BE2C (cell line): ENCODE measurements at regions not wholly inside any gene's neighbourhood (a gene's known extent, or its start where the extent isn't known, plus 50 kb on each side); places are given as distances from the start of the nearest gene placed in this dataset.

Experiments
- DNase-seq: peaks from one replicate; pipeline ENCODE4 v3.0.0-alpha.2; 2020
- H3K27me3 ChIP-seq: fragments of 250-450 bp; sonication (Bioruptor Pico); 2 replicates; pipeline ENCODE4 v1.5.1; 2020; ENCODE audit warnings: mild to moderate bottlenecking
- H3K36me3 ChIP-seq: fragments of 250-450 bp; sonication (Bioruptor Pico); 2 replicates; pipeline ENCODE4 v1.5.1; 2020; ENCODE audit warnings: mild to moderate bottlenecking
- H3K4me1 ChIP-seq: fragments of 250-450 bp; sonication (Bioruptor Pico); 2 replicates; pipeline ENCODE4 v1.5.1; 2020
- H3K4me3 ChIP-seq: 2 replicates; pipeline ENCODE4 v1.5.1; 2011; ENCODE audit warnings: low read depth, low read length
- H3K9me3 ChIP-seq: fragments of 250-450 bp; sonication (Bioruptor Pico); 2 replicates; pipeline ENCODE4 v1.5.1; 2020
- TF ChIP-seq, protein P1 (sequence below): IDR thresholded peaks from 2 replicates; pipeline ENCODE4 v1.5.1; 2012; ENCODE audit warnings: mild to moderate bottlenecking, low read depth, low read length

DNA sequence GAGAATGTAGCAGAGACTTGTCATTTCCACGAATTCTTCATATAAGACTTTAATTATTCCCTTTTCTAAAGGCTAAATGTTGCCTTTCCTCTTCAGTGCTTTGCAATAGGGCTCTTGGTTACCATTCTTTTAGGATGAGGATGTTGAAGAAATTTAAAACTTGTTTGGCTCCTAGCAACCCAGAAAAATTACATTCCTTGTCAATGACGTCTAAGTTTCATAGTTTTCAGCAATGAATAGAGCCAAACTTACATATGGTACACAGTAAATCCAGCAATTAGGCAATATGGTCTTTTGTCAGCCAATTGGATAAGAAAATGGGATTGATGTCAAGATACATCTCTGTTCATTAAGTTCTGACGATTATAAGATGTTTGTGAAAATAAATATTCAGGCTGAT is 1639.6 kb upstream of the PCDH10 start:
- 0 out of 2 replicates have a peak, but pooled peaks cover 2% of the 10 kb centered on the region for H3K4me1 ChIP-seq
- H3K4me3 ChIP-seq, result no peak overlapping the region
- H3K36me3 ChIP-seq, result no peaks in the 10 kb centered on the region
- TF ChIP-seq, protein P1, sequence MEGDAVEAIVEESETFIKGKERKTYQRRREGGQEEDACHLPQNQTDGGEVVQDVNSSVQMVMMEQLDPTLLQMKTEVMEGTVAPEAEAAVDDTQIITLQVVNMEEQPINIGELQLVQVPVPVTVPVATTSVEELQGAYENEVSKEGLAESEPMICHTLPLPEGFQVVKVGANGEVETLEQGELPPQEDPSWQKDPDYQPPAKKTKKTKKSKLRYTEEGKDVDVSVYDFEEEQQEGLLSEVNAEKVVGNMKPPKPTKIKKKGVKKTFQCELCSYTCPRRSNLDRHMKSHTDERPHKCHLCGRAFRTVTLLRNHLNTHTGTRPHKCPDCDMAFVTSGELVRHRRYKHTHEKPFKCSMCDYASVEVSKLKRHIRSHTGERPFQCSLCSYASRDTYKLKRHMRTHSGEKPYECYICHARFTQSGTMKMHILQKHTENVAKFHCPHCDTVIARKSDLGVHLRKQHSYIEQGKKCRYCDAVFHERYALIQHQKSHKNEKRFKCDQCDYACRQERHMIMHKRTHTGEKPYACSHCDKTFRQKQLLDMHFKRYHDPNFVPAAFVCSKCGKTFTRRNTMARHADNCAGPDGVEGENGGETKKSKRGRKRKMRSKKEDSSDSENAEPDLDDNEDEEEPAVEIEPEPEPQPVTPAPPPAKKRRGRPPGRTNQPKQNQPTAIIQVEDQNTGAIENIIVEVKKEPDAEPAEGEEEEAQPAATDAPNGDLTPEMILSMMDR, result no peak
- no peaks in the 10 kb centered on the region for H3K9me3 ChIP-seq
- no peaks in the 10 kb centered on the region for H3K27me3 ChIP-seq
- DNase-seq, result no peak

DNA sequence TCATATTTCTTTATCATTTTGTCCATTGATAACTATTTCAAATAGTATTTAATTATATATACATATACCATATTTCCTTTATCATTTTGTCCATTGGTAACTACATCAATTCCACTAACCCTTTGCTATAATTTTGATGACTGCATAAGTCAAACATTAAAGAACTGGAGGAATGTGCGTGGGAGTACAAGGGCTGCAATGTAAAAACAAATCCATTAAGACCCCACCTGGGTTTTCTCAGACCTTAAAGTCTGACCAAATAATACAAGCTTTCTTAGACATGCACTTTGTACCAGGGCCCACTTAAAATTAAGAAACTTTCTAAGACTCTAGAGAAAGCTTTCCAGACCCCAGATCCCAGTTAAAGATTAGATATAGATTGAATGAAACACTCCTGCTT is 1622.4 kb upstream of the PCDH10 start:
- Histone ChIP-seq H3K27me3 (no peaks in the 10 kb centered on the region), H3K4me1 (peaks cover 3% of the 10 kb centered on the region; the same call in 1 of the 2 replicates), H3K36me3 (no peaks in the 10 kb centered on the region), H3K9me3 (no peaks in the 10 kb centered on the region), H3K4me3 (no peak overlapping the region)
- TF ChIP-seq, protein P1, result no peak
- DNase-seq, result no peak

DNA sequence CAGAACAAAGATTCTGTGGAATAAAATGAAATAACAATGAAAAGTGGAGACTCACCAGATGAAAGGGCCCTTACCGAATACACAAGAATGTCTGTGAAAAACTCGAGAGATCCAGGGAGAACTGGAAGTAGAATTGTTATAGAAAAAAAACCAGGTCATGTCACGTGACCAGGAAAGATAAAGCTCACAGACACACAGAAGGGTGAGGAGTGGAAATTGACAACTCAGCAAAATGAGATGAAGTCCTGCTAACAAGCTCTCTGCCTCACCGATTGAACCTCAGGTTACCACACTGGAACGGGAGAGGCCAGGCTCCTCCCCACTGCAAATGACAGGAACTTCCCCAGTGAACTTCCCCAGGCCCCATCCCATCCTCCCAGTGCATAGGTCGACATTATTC is 1618.0 kb upstream of the PCDH10 start:
- TF ChIP-seq, protein P1, result no peak
- H3K9me3 ChIP-seq, result no peaks in the 10 kb centered on the region
- no peak for DNase-seq
- no peaks in the 10 kb centered on the region for H3K36me3 ChIP-seq
- peaks cover 3% of the 10 kb centered on the region; the same call in 1 of the 2 replicates for H3K4me1 ChIP-seq
- H3K4me3 ChIP-seq, result no peak overlapping the region
- no peaks in the 10 kb centered on the region for H3K27me3 ChIP-seq

DNA sequence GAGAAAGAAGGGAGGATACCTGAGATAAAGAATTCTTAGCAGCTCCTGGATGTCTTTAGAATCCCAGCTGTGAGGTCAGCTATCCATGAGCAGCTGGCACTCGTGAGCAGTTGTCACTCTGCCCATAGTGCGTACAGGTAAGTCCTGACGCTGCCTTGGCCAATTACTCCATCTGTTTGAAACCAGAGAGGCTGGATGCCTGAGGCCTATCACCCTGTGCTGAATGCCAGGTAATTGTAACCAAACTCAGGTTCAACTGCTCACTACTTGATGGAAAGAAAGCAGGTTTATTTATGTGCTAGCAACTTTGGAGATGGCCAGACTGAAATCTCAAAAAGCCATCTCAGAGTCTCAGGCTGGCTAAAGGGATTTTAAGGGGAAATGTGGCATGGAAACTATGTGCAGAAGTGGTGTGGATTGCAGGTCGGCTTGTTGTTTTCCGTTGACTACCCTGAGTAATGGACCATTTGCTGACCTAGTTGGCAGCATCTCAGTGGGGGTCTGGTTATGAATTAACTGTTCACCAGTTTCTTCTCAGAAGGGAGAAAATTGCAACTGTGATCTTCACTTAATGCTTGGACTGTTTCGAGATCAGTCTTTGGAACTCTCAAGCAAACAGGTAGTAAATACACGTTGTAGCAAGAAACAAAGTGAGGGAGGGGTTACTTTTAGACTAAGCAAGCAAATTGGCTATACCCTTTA is 1614.0 kb upstream of the PCDH10 start:
- Histone ChIP-seq H3K4me1 (no peaks in the 10 kb centered on the region), H3K9me3 (no peaks in the 10 kb centered on the region), H3K36me3 (no peaks in the 10 kb centered on the region), H3K27me3 (no peaks in the 10 kb centered on the region), H3K4me3 (no peak overlapping the region)
- DNase-seq, result no peak
- TF ChIP-seq, protein P1, result no peak

DNA sequence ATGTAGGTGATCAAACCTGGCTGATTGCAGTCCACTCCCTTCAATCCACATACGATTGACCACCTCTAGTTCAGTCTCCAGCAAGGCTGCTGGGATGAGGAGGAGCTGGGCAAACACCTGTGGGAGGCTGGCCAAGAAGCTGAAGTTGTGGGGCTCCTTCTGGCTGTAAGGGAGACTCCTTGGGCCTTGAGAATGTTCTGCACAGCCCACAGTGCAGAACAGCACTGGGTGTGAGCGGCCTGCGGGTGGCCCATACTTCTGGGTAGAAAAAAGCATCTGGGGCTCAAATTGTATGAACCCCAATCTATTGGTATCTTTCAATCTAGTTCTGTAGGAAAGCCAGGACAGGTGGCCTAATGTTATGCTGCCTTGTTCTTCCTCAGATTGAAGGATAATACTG is 1608.8 kb upstream of the PCDH10 start:
- Histone ChIP-seq H3K4me3 (no peak overlapping the region), H3K36me3 (no peaks in the 10 kb centered on the region), H3K4me1 (no peaks in the 10 kb centered on the region), H3K9me3 (no peaks in the 10 kb centered on the region), H3K27me3 (no peaks in the 10 kb centered on the region)
- no peak for DNase-seq
- TF ChIP-seq, protein P1, result no peak

DNA sequence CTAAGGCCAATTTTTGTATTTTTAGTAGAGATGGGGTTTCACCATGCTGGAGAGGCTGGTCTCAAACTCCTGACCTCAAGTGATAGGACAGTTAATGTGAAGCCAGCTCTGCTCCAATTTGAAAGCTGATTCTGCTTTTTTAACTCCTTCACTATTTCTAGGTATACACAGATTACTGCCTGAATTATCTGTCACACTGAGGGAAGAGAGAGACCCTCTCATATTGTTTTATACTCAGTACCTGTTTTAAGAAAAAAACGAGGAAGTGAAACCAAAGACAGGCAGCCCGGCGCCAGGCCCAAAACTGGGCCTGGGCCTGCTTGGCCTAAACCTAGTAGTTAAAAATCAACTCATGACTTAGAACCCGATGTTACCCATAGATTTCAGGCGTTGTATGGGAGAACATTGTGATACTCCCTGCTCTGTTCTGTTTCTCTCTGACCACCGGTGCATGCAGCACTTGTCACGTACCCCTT is 1601.5 kb upstream of the PCDH10 start:
- Histone ChIP-seq H3K9me3 (no peaks in the 10 kb centered on the region), H3K4me3 (no peak overlapping the region), H3K36me3 (no peaks in the 10 kb centered on the region), H3K27me3 (no peaks in the 10 kb centered on the region), H3K4me1 (no peaks in the 10 kb centered on the region)
- no peak for DNase-seq
- TF ChIP-seq, protein P1, result no peak
